ENCODE measurements at regions not wholly inside any gene's neighbourhood (a gene's known extent, or its start where the extent isn't known, plus 50 kb on each side); places are given as distances from the start of the nearest gene placed in this dataset.

DNA sequence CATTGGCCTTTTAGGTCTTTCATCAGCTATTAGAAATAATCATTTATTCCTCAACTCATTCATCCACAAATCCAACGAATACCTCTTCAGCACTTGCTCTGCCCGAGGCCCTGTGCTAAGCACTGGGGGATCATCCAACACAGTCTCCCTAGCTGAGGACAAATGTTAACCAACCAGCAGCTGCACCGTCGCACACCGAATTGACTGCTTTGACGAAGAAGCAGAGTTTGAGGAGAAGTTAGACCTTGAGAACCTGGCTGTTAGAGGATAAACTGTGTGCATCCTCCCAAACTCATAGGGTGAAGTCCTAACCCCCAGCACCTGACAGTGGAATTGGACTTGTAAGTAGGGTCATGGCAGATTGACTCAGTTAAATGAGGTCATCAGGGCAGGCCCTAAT lies 170.9 kb downstream of the USP12 start:
- TF ChIP-seq, protein P1, sequence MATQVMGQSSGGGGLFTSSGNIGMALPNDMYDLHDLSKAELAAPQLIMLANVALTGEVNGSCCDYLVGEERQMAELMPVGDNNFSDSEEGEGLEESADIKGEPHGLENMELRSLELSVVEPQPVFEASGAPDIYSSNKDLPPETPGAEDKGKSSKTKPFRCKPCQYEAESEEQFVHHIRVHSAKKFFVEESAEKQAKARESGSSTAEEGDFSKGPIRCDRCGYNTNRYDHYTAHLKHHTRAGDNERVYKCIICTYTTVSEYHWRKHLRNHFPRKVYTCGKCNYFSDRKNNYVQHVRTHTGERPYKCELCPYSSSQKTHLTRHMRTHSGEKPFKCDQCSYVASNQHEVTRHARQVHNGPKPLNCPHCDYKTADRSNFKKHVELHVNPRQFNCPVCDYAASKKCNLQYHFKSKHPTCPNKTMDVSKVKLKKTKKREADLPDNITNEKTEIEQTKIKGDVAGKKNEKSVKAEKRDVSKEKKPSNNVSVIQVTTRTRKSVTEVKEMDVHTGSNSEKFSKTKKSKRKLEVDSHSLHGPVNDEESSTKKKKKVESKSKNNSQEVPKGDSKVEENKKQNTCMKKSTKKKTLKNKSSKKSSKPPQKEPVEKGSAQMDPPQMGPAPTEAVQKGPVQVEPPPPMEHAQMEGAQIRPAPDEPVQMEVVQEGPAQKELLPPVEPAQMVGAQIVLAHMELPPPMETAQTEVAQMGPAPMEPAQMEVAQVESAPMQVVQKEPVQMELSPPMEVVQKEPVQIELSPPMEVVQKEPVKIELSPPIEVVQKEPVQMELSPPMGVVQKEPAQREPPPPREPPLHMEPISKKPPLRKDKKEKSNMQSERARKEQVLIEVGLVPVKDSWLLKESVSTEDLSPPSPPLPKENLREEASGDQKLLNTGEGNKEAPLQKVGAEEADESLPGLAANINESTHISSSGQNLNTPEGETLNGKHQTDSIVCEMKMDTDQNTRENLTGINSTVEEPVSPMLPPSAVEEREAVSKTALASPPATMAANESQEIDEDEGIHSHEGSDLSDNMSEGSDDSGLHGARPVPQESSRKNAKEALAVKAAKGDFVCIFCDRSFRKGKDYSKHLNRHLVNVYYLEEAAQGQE (IDR thresholded peaks at IDR 0.05; ENCODE audit: low read depth): no peak
- TF ChIP-seq, protein P2, sequence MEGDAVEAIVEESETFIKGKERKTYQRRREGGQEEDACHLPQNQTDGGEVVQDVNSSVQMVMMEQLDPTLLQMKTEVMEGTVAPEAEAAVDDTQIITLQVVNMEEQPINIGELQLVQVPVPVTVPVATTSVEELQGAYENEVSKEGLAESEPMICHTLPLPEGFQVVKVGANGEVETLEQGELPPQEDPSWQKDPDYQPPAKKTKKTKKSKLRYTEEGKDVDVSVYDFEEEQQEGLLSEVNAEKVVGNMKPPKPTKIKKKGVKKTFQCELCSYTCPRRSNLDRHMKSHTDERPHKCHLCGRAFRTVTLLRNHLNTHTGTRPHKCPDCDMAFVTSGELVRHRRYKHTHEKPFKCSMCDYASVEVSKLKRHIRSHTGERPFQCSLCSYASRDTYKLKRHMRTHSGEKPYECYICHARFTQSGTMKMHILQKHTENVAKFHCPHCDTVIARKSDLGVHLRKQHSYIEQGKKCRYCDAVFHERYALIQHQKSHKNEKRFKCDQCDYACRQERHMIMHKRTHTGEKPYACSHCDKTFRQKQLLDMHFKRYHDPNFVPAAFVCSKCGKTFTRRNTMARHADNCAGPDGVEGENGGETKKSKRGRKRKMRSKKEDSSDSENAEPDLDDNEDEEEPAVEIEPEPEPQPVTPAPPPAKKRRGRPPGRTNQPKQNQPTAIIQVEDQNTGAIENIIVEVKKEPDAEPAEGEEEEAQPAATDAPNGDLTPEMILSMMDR (IDR thresholded peaks at IDR 0.05 in 2 of 3, conservative IDR thresholded peaks at IDR 0.05 in 1 of 3; ENCODE audit: borderline replicate concordance in 1 of 3, insufficient read depth in 1 of 3, low read depth in 2 of 3, low read length in 2 of 3): no peak
- no peak for TF ChIP-seq POLR2AphosphoS5 (IDR thresholded peaks at IDR 0.05; ENCODE audit: low read depth, low read length)
- TF ChIP-seq CEBPB (IDR thresholded peaks at IDR 0.05; ENCODE audit: low read depth): no peak
- no peak for TF ChIP-seq ELF1 (IDR thresholded peaks at IDR 0.05; ENCODE audit: borderline replicate concordance, low read depth)
- TF ChIP-seq YY1 (IDR thresholded peaks at IDR 0.05; ENCODE audit: extremely low read depth, insufficient replicate concordance, low read depth, low read length): no peak
- no peak for TF ChIP-seq EZH2 (IDR thresholded peaks at IDR 0.05)
- no peak for TF ChIP-seq TCF7L2 (IDR thresholded peaks at IDR 0.05; ENCODE audit: borderline replicate concordance, extremely low read depth, insufficient read depth, insufficient read length)
- TF ChIP-seq POLR2A (IDR thresholded peaks at IDR 0.05; ENCODE audit: borderline replicate concordance, extremely low read depth, insufficient read depth, insufficient read length): no peak
- no peak for TF ChIP-seq RAD21 (IDR thresholded peaks at IDR 0.05; ENCODE audit: low read depth)
- TF ChIP-seq EZH2phosphoT487 (IDR thresholded peaks at IDR 0.05; ENCODE audit: borderline replicate concordance): no peak
- no peak for TF ChIP-seq ZNF274 (IDR thresholded peaks at IDR 0.05; ENCODE audit: low read depth, low read length)
- TF ChIP-seq SIN3A (IDR thresholded peaks at IDR 0.05; ENCODE audit: low read depth): no peak
